Keratinocyte (primary cell): ENCODE measurements at regions not wholly inside any gene's neighbourhood (a gene's known extent, or its start where the extent isn't known, plus 50 kb on each side); places are given as distances from the start of the nearest gene placed in this dataset.

Experiments used
- DNase-seq: peaks from one replicate; pipeline ENCODE4 v3.0.0-alpha.2; 2011; ENCODE audit warnings: low read depth, missing footprints, low spot score
- FAIRE-seq: peaks from 2 replicates; lab custom pipeline; 2011; peaks lifted over from hg19 to GRCh38; lab: Jason Lieb, UNC
- H2AFZ ChIP-seq: 2 replicates; pipeline ENCODE4 v1.6.0; 2012; ENCODE audit warnings: low read length, control low read depth, inconsistent platforms; ENCODE audit not compliant: control insufficient read depth
- H3K27ac ChIP-seq: 2 replicates; pipeline ENCODE4 v1.5.1; 2011; ENCODE audit warnings: low read length; ENCODE audit not compliant: control insufficient read depth, insufficient read depth
- H3K27me3 ChIP-seq: 3 replicates; pipeline ENCODE4 v1.6.0; 2011; ENCODE audit warnings: low read length; ENCODE audit not compliant: control insufficient read depth, insufficient read depth; ENCODE audit errors: extremely low read depth
- H3K36me3 ChIP-seq, 2 experiments: 2 replicates in 1 of 2; 3 replicates in 1 of 2; pipeline ENCODE4 v1.5.1; 2011; ENCODE audit warnings: low read length in 2 of 2, mild to moderate bottlenecking in 1 of 2; ENCODE audit not compliant: control insufficient read depth in 2 of 2, insufficient read depth in 2 of 2; ENCODE audit errors: extremely low read depth in 1 of 2
- H3K4me1 ChIP-seq: 3 replicates; pipeline ENCODE4 v1.5.1; 2011; ENCODE audit warnings: low read length; ENCODE audit not compliant: control insufficient read depth, insufficient read depth; ENCODE audit errors: extremely low read depth
- H3K4me2 ChIP-seq: 3 replicates; pipeline ENCODE4 v1.6.0; 2011; ENCODE audit warnings: low read depth, low read length; ENCODE audit not compliant: control insufficient read depth, insufficient read depth; ENCODE audit errors: extremely low read depth
- H3K4me3 ChIP-seq, 3 experiments: fragments of 200-600 bp in 1 of 3; sonication (generic) in 1 of 3; 2 replicates in 2 of 3; 3 replicates in 1 of 3; pipeline ENCODE4 v1.5.1; 2011 to 2016; ENCODE audit warnings: low read length in 3 of 3, mild to moderate bottlenecking in 3 of 3, control low read depth in 2 of 3, inconsistent platforms in 1 of 3, low read depth in 1 of 3, mixed read lengths in 1 of 3, mixed run types in 1 of 3, moderate library complexity in 1 of 3; ENCODE audit not compliant: control insufficient read depth in 2 of 3, insufficient read depth in 2 of 3; ENCODE audit errors: extremely low read depth in 1 of 3
- H3K79me2 ChIP-seq: 2 replicates; pipeline ENCODE4 v1.6.0; 2012; ENCODE audit warnings: low read length; ENCODE audit not compliant: control insufficient read depth, insufficient read depth
- H3K9ac ChIP-seq: 3 replicates; pipeline ENCODE4 v1.6.0; 2011; ENCODE audit warnings: low read length; ENCODE audit not compliant: control insufficient read depth, insufficient read depth; ENCODE audit errors: extremely low read depth
- H3K9me1 ChIP-seq: 3 replicates; pipeline ENCODE4 v1.6.0; 2011; ENCODE audit warnings: low read length; ENCODE audit not compliant: control insufficient read depth, insufficient read depth; ENCODE audit errors: extremely low read depth
- H3K9me3 ChIP-seq: 2 replicates; pipeline ENCODE4 v1.5.1; 2012; ENCODE audit warnings: low read depth, low read length; ENCODE audit not compliant: control insufficient read depth
- H4K20me1 ChIP-seq: 3 replicates; pipeline ENCODE4 v1.6.0; 2011; ENCODE audit warnings: low read length; ENCODE audit not compliant: control insufficient read depth, insufficient read depth; ENCODE audit errors: extremely low read depth
- CTCF ChIP-seq, 3 experiments: IDR thresholded peaks in 1 of 3; conservative IDR thresholded peaks in 1 of 3; optimal IDR thresholded peaks in 1 of 3; 2 replicates in 2 of 3; 3 replicates in 1 of 3; pipeline versions ENCODE3 to v1.5.1; 2011; ENCODE audit warnings: low read length in 3 of 3, mild to moderate bottlenecking in 3 of 3, moderate library complexity in 2 of 3, control low read depth in 1 of 3, inconsistent platforms in 1 of 3; ENCODE audit not compliant: insufficient read depth in 2 of 3; ENCODE audit errors: extremely low read depth in 1 of 3
- EZH2 ChIP-seq: IDR thresholded peaks from one replicate; pipeline ENCODE4 v1.6.1; 2012; ENCODE audit warnings: inconsistent platforms, mild to moderate bottlenecking, low read length, moderate library complexity
- dilution Hi-C: fragments of 300-500 bp; cut with MboI; formaldehyde crosslinking; loops from one replicate; pipeline ENCODE4 v1.7.0; 2020; ENCODE audit warnings: low sequenced_read_pairs; ENCODE audit not compliant: extremely low pct_ligation_motif_present

- Histone ChIP-seq H3K9ac (no peak overlapping the region), H2AFZ (no peak overlapping the region), H3K4me1 (no peaks in the 10 kb centered on the region), H3K9me3 (no peaks in the 10 kb centered on the region), H3K27ac (no peak overlapping the region), H3K4me2 (no peak overlapping the region), H4K20me1 (no peaks in the 10 kb centered on the region), H3K79me2 (no peaks in the 10 kb centered on the region), H3K36me3 (no peaks in the 10 kb centered on the region), H3K9me1 (no peaks in the 10 kb centered on the region), H3K4me3 (no peak overlapping the region), H3K27me3 (no peaks in the 10 kb centered on the region)
- TF ChIP-seq EZH2 (no peak), CTCF (optimal IDR thresholded peaks at IDR 0.05 in 1 of 3, IDR thresholded peaks at IDR 0.05 in 1 of 3, conservative IDR thresholded peaks at IDR 0.05 in 1 of 3; ENCODE audit: extremely low read depth in 1 of 3, insufficient read depth in 2 of 3, low read length in 3 of 3) (no peak)
- no peak for DNase-seq
- dilution Hi-C loops: no loop called here
- no peak for FAIRE-seq
These were observed 353.2 kb upstream of the TENM3 start for GRCh38 chr4:181890031-181890430.

GRCh38 chr4:181890911-181891310, 352.3 kb upstream of the TENM3 start:
- no peak overlapping the region for H3K27ac ChIP-seq
- H3K79me2 ChIP-seq: no peaks in the 10 kb centered on the region
- no peak overlapping the region for H3K4me3 ChIP-seq
- FAIRE-seq (no peak), DNase-seq (no peak)
- H4K20me1 ChIP-seq: no peaks in the 10 kb centered on the region
- H3K4me1 ChIP-seq: no peaks in the 10 kb centered on the region
- no peak overlapping the region for H3K4me2 ChIP-seq
- dilution Hi-C loops: no loop called here
- H3K9me3 ChIP-seq: no peaks in the 10 kb centered on the region
- no peak overlapping the region for H2AFZ ChIP-seq
- TF ChIP-seq CTCF (optimal IDR thresholded peaks at IDR 0.05 in 1 of 3, IDR thresholded peaks at IDR 0.05 in 1 of 3, conservative IDR thresholded peaks at IDR 0.05 in 1 of 3; ENCODE audit: extremely low read depth in 1 of 3, insufficient read depth in 2 of 3, low read length in 3 of 3) (no peak), EZH2 (no peak)
- H3K9ac ChIP-seq: no peak overlapping the region
- H3K27me3 ChIP-seq: no peaks in the 10 kb centered on the region
- no peaks in the 10 kb centered on the region for H3K36me3 ChIP-seq
- H3K9me1 ChIP-seq: no peaks in the 10 kb centered on the region
